ENCODE measurements at regions not wholly inside any gene's neighbourhood (a gene's known extent, or its start where the extent isn't known, plus 50 kb on each side); places are given as distances from the start of the nearest gene placed in this dataset.
"Not testable (repeated sequence)": the region's sequence is repeated elsewhere in the genome, so short reads cannot be mapped to it uniquely, and the experiment has no call there.

DNA sequence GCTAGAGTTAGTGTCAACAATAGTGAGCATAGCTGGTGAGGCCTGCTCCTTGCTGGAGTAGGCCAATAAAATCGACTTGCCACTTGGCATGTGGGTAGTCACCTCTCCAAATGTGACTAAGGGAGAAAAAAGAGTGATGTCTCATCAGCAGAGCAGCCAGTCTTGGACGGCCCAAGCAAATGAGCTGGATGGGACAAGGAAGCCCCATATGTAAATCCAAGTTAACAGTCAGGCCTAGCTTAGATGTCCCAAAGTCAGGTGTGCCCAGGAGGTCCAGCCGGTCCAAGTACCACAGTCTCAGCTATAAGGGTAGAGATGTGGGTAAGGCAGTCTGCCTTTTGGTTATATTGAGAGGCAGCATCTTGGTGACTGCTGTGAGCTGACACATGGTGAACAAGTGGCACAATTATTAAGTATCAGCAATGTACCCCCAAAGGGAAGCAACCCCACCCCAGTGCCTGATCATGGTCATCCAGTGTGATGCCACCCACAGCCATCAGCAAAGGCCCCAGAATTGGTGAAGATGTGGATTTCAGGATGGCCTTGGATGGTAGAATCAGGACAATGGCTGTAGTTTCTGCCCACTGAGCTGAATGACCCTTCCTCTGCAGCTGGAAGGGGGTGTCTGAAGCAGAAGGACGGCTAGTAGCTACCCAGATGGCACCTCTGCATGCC lies 83.4 kb downstream of the TNFRSF13B start:
- DNase-seq (ENCODE audit: low spot score) = no peak
- no peak for ATAC-seq (ENCODE audit: low FRiP score)

DNA sequence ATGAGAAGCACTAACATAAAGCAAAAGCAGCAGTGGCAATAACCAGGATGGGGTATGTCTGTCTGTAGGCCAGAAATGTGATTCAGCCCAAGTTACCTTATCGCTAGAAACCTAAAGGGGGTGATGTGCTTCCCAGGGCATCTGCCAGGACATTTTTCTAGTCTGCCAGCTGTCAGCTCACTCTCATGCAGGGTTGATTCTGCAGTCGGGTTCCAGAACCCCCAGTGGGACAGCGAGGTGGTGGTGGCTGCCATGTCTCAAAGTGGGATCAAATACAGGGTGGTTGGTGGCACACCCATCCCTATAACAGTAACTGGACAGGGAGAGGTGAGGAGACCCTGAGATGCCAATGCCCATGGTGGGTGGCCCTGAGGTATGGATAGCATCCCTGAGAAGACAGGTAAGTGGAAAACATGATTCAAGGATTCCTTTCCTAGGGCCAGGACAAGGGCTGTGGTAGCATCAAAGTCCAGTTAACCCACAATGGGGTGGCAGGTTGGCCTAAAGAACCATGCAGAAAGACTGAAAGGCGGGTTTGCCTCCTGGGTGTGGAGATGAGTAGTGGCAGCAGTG lies 84.3 kb downstream of the TNFRSF13B start:
- no peak for ATAC-seq (ENCODE audit: low FRiP score)
- TF ChIP-seq, protein P1, sequence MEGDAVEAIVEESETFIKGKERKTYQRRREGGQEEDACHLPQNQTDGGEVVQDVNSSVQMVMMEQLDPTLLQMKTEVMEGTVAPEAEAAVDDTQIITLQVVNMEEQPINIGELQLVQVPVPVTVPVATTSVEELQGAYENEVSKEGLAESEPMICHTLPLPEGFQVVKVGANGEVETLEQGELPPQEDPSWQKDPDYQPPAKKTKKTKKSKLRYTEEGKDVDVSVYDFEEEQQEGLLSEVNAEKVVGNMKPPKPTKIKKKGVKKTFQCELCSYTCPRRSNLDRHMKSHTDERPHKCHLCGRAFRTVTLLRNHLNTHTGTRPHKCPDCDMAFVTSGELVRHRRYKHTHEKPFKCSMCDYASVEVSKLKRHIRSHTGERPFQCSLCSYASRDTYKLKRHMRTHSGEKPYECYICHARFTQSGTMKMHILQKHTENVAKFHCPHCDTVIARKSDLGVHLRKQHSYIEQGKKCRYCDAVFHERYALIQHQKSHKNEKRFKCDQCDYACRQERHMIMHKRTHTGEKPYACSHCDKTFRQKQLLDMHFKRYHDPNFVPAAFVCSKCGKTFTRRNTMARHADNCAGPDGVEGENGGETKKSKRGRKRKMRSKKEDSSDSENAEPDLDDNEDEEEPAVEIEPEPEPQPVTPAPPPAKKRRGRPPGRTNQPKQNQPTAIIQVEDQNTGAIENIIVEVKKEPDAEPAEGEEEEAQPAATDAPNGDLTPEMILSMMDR (IDR thresholded peaks at IDR 0.05) = no peak
- DNase-seq (ENCODE audit: low spot score) = no peak

More for the DNA sequence above, 83.4 kb downstream of the TNFRSF13B start:
- TF ChIP-seq, protein P1 (IDR thresholded peaks at IDR 0.05) = no peak

DNA sequence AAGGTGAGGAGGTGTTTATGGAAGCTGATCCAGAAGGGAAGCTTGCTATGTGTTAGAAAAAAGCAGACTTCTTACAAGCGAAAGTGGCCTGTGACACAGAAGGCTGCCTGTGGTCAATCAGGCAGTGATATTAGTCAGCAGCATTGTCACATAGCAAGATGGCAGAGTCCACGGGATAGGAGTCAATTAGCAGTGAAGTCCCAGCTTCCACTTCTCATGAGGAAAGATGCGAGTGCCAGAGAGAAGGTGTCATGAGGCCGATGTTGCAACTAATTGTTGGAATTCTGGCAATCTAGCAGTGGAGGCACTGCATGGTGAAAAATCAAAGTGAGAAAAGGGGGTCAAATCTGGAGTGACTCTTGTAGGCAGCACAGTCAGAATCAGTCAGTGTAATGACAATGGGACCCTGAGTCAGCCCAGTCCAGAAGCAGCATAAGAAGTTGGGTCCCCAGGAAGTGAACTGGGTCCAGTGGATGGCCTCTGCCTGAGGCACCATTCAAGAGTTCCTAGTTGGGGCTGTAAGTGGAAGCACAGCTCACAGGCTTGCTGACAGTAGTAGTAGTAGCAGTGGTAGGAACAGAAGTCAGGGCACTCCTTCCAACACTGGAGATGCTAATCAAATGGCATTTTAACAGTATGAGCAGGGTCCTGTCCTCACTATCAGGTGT lies 85.1 kb downstream of the TNFRSF13B start:
- TF ChIP-seq, protein P1 (IDR thresholded peaks at IDR 0.05) = no peak
- no peak for ATAC-seq (ENCODE audit: low FRiP score)
- no peak for DNase-seq (ENCODE audit: low spot score)

DNA sequence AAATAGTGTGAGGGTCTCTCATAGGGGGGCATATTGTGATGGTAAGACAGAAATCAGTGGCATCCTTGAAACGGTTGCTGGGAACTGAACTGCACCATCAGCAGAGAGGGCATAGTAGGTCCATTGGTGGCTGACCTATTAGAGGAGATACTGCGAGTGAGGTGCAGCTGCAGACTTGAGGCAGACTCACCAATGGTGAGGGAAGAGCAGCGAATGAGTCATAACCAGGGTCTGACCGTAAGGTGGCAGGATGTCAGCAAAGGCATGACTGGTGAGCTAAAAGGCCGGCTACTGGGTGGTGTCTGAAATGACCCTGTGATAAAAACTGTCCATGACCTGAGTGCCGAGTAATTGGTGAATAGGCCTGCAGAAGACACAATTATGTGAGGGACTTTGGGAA lies 86.7 kb downstream of the TNFRSF13B start:
- DNase-seq (ENCODE audit: low spot score); ATAC-seq (ENCODE audit: low FRiP score): not testable (repeated sequence)

DNA sequence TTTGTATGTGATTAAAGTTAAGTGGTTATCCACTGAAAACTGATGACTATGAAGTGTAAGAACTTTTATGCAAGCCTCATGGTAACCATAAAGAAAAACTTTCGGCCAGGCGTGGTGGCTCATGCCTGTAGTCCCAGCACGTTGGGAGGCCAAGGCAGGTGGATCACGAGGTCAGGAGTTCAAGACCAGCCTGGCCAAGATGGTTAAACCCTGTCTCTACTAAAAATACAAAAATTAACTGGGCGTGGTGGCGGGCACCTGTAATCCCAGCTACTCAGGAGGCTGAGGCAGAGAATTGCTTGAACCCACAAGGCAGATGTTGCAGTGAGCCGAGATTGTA lies 89.0 kb downstream of the TNFRSF13B start:
- ATAC-seq (ENCODE audit: low FRiP score); DNase-seq (ENCODE audit: low spot score): not testable (repeated sequence)

DNA sequence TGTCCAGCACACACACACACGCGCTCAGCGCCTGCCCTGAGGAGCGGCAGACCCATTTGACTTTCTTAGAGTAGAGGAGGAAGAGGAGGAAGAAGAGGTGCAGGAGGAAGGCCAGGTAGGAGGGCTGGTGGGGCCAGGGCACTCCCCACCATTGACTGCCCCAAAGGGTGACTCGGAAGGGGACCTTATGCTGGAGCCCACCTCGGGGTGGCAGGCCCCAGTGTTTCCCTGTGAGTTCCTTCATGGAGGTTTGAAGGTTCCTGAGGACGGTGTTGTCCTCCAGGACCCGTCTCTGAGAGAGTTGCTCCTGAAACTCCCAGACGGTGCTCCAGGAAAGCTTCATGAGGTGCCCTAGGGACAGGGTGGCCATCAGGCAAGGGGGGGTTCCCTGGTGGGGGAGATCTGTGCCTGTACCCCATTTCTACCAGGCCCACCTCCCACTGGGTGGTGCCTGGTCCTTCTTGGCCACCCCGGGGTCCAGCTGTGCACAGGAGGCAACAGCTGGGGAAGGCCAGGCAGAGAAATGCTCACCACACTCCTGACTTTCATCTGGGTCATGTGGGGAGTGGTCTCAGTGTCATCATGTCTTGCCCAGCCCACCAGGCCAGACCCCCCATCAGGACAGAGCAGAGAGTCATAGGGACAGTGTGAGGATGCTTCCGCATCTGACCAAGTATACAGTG lies 89.5 kb downstream of the TNFRSF13B start:
- DNase-seq (ENCODE audit: low spot score) (no peak), ATAC-seq (ENCODE audit: low FRiP score) (no peak)
- TF ChIP-seq, protein P1 (IDR thresholded peaks at IDR 0.05) = no peak

DNA sequence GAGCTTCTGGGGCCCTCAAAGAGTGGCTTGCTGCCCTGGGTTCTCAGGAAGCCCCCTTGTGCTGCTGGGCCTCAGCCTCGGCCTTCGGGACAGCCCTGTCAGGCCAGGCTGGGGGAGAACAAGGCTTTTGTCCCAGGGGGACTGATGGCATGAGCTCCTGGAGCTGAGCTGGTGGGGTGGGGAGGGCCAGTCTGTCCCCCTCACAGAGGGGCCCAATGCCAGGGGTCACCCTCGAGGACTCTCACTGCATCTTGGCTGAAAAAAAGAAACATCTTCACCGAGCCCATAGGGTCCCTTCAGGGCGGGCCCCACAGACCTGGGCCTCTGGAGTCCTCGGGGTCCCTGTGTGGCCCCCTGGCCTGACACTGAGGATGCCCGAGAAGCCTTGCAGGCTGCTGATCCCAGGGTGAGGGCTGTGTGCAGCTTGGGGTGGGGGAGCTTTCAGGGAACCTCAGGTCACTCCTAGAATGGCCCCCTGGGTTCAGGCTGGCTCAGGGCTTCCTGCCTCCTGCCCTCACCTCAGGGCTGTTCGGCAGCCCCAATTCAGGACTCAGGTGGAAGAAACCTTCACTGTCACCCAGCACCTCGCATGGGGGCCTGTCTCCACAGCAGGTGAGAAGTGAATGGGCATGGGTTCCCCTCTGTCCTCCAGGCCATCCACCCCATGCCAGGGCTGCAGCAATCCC lies 90.5 kb downstream of the TNFRSF13B start:
- no peak for DNase-seq (ENCODE audit: low spot score)
- ATAC-seq (ENCODE audit: low FRiP score) = no peak
- TF ChIP-seq, protein P1 (IDR thresholded peaks at IDR 0.05) = no peak
